Mesothelial cell of epicardium (in vitro differentiated cells): ENCODE measurements at regions not wholly inside any gene's neighbourhood (a gene's known extent, or its start where the extent isn't known, plus 50 kb on each side); places are given as distances from the start of the nearest gene placed in this dataset.

Experiments used
- DNase-seq, 2 experiments: peaks; one replicate each; pipeline ENCODE4 v3.0.0; 2021; ENCODE audit warnings: low spot score in 2 of 2; ENCODE audit not compliant: unreplicated experiment in 2 of 2
- H3K27ac Mint-ChIP-seq: 2 replicates; pipeline ENCODE4 v1.8.0; 2021; ENCODE audit warnings: mixed read lengths
- H3K27me3 Mint-ChIP-seq: 2 replicates; pipeline ENCODE4 v1.8.0; 2021; ENCODE audit warnings: low read depth, mixed read lengths
- H3K36me3 Mint-ChIP-seq: 2 replicates; pipeline ENCODE4 v1.8.0; 2021; ENCODE audit warnings: mixed read lengths
- H3K4me1 Mint-ChIP-seq: 2 replicates; pipeline ENCODE4 v1.8.0; 2021; ENCODE audit warnings: mixed read lengths
- H3K4me3 Mint-ChIP-seq: 2 replicates; pipeline ENCODE4 v1.8.0; 2021; ENCODE audit warnings: mild to moderate bottlenecking, moderate library complexity, mixed read lengths
- H3K9me3 Mint-ChIP-seq: 2 replicates; pipeline ENCODE4 v1.8.0; 2021; ENCODE audit warnings: mixed read lengths
- TF ChIP-seq, protein P1 (sequence below): fragments of 200-600 bp; sonication (generic); IDR thresholded peaks from one replicate; pipeline ENCODE4 v1.5.0; 2021; ENCODE audit warnings: antibody characterized with exemption; ENCODE audit not compliant: unreplicated experiment

- Mint-ChIP-seq H3K27me3 (no peaks in the 10 kb centered on the region), H3K4me3 (no peak overlapping the region), H3K27ac (no peak overlapping the region), H3K9me3 (peaks cover 11% of the 10 kb centered on the region), H3K4me1 (no peaks in the 10 kb centered on the region), H3K36me3 (no peaks in the 10 kb centered on the region)
- TF ChIP-seq, protein P1, sequence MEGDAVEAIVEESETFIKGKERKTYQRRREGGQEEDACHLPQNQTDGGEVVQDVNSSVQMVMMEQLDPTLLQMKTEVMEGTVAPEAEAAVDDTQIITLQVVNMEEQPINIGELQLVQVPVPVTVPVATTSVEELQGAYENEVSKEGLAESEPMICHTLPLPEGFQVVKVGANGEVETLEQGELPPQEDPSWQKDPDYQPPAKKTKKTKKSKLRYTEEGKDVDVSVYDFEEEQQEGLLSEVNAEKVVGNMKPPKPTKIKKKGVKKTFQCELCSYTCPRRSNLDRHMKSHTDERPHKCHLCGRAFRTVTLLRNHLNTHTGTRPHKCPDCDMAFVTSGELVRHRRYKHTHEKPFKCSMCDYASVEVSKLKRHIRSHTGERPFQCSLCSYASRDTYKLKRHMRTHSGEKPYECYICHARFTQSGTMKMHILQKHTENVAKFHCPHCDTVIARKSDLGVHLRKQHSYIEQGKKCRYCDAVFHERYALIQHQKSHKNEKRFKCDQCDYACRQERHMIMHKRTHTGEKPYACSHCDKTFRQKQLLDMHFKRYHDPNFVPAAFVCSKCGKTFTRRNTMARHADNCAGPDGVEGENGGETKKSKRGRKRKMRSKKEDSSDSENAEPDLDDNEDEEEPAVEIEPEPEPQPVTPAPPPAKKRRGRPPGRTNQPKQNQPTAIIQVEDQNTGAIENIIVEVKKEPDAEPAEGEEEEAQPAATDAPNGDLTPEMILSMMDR, result no peak
- DNase-seq, result no peak
Measured at GRCh38 chr4:112776535-112776934, 139.6 kb downstream of the LARP7 start.

GRCh38 chr4:112778520-112778919 lies 141.6 kb downstream of the LARP7 start:
- H3K36me3 Mint-ChIP-seq, result no peaks in the 10 kb centered on the region
- H3K27ac Mint-ChIP-seq, result no peak overlapping the region
- no peaks in the 10 kb centered on the region for H3K4me1 Mint-ChIP-seq
- no peaks in the 10 kb centered on the region for H3K27me3 Mint-ChIP-seq
- TF ChIP-seq, protein P1, result no peak
- no peak overlapping the region for H3K4me3 Mint-ChIP-seq
- H3K9me3 Mint-ChIP-seq, result peaks cover 11% of the 10 kb centered on the region
- no peak for DNase-seq

- TF ChIP-seq, protein P1, result no peak
- Mint-ChIP-seq H3K4me1 (peaks cover 17% of the 10 kb centered on the region), H3K36me3 (peaks cover 3% of the 10 kb centered on the region), H3K27ac (no peak overlapping the region), H3K9me3 (peaks cover 6% of the 10 kb centered on the region), H3K4me3 (no peak overlapping the region), H3K27me3 (no peaks in the 10 kb centered on the region)
- no peak for DNase-seq
Measured at GRCh38 chr4:112793033-112793432, 156.1 kb downstream of the LARP7 start.

- Mint-ChIP-seq H3K27ac (no peak overlapping the region), H3K27me3 (no peaks in the 10 kb centered on the region), H3K4me3 (no peak overlapping the region), H3K36me3 (no peaks in the 10 kb centered on the region), H3K9me3 (peaks cover 3% of the 10 kb centered on the region), H3K4me1 (peaks cover 9% of the 10 kb centered on the region)
- TF ChIP-seq, protein P1, result no peak
- no peak for DNase-seq
Measured at GRCh38 chr4:112800001-112800400, 163.1 kb downstream of the LARP7 start.

GRCh38 chr4:112801341-112801740 lies 164.4 kb downstream of the LARP7 start:
- TF ChIP-seq, protein P1, result no peak
- H3K36me3 Mint-ChIP-seq, result no peaks in the 10 kb centered on the region
- H3K27ac Mint-ChIP-seq, result no peak overlapping the region
- no peaks in the 10 kb centered on the region for H3K27me3 Mint-ChIP-seq
- H3K4me1 Mint-ChIP-seq, result peaks cover 8% of the 10 kb centered on the region
- no peak for DNase-seq
- H3K9me3 Mint-ChIP-seq, result peaks cover 3% of the 10 kb centered on the region
- no peak overlapping the region for H3K4me3 Mint-ChIP-seq

GRCh38 chr4:112802780-112803179 lies 165.8 kb downstream of the LARP7 start:
- peaks cover 3% of the 10 kb centered on the region for H3K9me3 Mint-ChIP-seq
- DNase-seq, result no peak
- H3K27me3 Mint-ChIP-seq, result no peaks in the 10 kb centered on the region
- no peaks in the 10 kb centered on the region for H3K36me3 Mint-ChIP-seq
- H3K4me3 Mint-ChIP-seq, result no peak overlapping the region
- no peak overlapping the region for H3K27ac Mint-ChIP-seq
- H3K4me1 Mint-ChIP-seq, result peaks cover 2% of the 10 kb centered on the region
- TF ChIP-seq, protein P1, result no peak
